ENCODE measurements at regions not wholly inside any gene's neighbourhood (a gene's known extent, or its start where the extent isn't known, plus 50 kb on each side); places are given as distances from the start of the nearest gene placed in this dataset.
"Not testable (repeated sequence)": the region's sequence is repeated elsewhere in the genome, so short reads cannot be mapped to it uniquely, and the experiment has no call there.

DNA sequence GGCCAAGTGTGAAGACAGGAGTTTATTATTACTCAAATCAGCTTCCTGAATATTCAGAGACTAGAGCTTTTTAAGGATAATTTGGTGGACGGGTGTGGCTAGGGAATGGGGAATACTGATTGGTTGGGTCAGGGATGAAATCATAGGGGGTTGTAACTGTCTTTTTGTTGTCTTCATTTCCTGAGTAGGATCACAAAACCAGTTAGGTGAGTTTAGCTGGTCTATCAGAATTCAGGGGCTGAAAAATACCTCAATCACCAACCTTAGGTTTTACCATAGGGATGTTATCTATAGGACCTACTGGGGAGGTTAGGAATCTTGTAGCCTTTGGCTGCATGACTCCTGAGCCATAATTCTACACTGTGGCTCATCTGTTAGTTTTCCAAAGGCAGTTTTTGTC, 235.8 kb downstream of the YTHDC2 start:
- POLR2A ChIA-PET (ENCODE audit: unreplicated experiment) = no interaction called here

GRCh38 chr5:113753182-113753581, 239.7 kb downstream of the YTHDC2 start:
- H2BK15ac ChIP-seq (ENCODE audit: low read depth, low read length); H4K8ac ChIP-seq (ENCODE audit: low read depth in 2 of 2, low read length in 2 of 2); CTCF ChIA-PET; dilution Hi-C loops (cut with HindIII; ENCODE audit: low sequenced_read_pairs, unreplicated experiment); H3K18ac ChIP-seq (ENCODE audit: low read depth, low read length); BruUV-seq (replicated peaks); H3K56ac ChIP-seq (ENCODE audit: extremely low read depth, insufficient read depth, low read length); H4K91ac ChIP-seq (ENCODE audit: insufficient read depth, low read depth, low read length); H3K27ac ChIP-seq (ENCODE audit: insufficient read depth, low read length); in situ Hi-C loops (cut with MboI; ENCODE audit: low sequenced_read_pairs); H4K5ac ChIP-seq (ENCODE audit: low read depth, low read length); H2AK5ac ChIP-seq (ENCODE audit: low read depth, low read length); H3K4me3 ChIP-seq (ENCODE audit: insufficient read depth, low read depth, low read length); intact Hi-C loops (cut with micrococcal nuclease); H3K23ac ChIP-seq (ENCODE audit: low read depth, low read length); H2BK120ac ChIP-seq (ENCODE audit: low read depth, low read length); ATAC-seq (ENCODE audit: low read depth); H3K4me1 ChIP-seq (ENCODE audit: control insufficient read depth, insufficient read depth, low read length); H2AK9ac ChIP-seq (replicated peaks; ENCODE audit: low read depth, low read length, poor library complexity); H3K9ac ChIP-seq (ENCODE audit: low read depth, low read length); H4K20me1 ChIP-seq (ENCODE audit: insufficient read depth, low read length); H3K9me1 ChIP-seq (ENCODE audit: insufficient read depth, low read length); H3K9me3 ChIP-seq (ENCODE audit: control insufficient read depth, insufficient read depth, low read length); H3K4ac ChIP-seq (ENCODE audit: low read depth, low read length); H3K14ac ChIP-seq (replicated peaks; ENCODE audit: low read depth, low read length); POLR2A ChIA-PET (ENCODE audit: unreplicated experiment); H2BK5ac ChIP-seq (ENCODE audit: low read depth, low read length, poor library complexity, severe bottlenecking); H3K36me3 ChIP-seq (ENCODE audit: control insufficient read depth, insufficient read depth, low read length); H2BK20ac ChIP-seq (ENCODE audit: low read depth, low read length); H2AFZ ChIP-seq (replicated peaks; ENCODE audit: low read length, poor library complexity); H3K4me2 ChIP-seq (ENCODE audit: low read depth, low read length); DNase-seq; H3K79me1 ChIP-seq (ENCODE audit: low read depth in 1 of 2, low read length in 2 of 2); H3K27me3 ChIP-seq (ENCODE audit: control insufficient read depth, insufficient read depth, low read length): not testable (repeated sequence)
- 66% methylated on average over 5 of the region's 20 CpGs; no CpG with 5 or more reads in 1 of the 2 experiments for WGBS, 2 experiments (ENCODE audit: extremely low coverage in 2 of 2, insufficient read length in 1 of 2)

More for the DNA sequence above, 235.8 kb downstream of the YTHDC2 start:
- no peak overlapping the region for H3K23ac ChIP-seq (ENCODE audit: low read depth, low read length)
- H3K14ac ChIP-seq (replicated peaks; ENCODE audit: low read depth, low read length) = no peak overlapping the region
- H3K4me3 ChIP-seq (ENCODE audit: insufficient read depth, low read depth, low read length) = no peak overlapping the region
- WGBS, 2 experiments (ENCODE audit: extremely low coverage in 2 of 2, insufficient read length in 1 of 2) = no CpG with 5 or more reads among the region's 1 CpG
- no peak overlapping the region for H3K18ac ChIP-seq (ENCODE audit: low read depth, low read length)
- no peaks in the 10 kb centered on the region for H4K20me1 ChIP-seq (ENCODE audit: insufficient read depth, low read length)
- dilution Hi-C loops (cut with HindIII; ENCODE audit: low sequenced_read_pairs, unreplicated experiment) = no loop called here
- H2AK9ac ChIP-seq (replicated peaks; ENCODE audit: low read depth, low read length, poor library complexity) = no peak overlapping the region
- H3K27ac ChIP-seq (ENCODE audit: insufficient read depth, low read length) = no peak overlapping the region
- TF ChIP-seq MAZ (IDR thresholded peaks at IDR 0.05; ENCODE audit: borderline replicate concordance, low read depth, low read length) (no peak), BHLHE40 (IDR thresholded peaks at IDR 0.05; ENCODE audit: low read depth, low read length) (no peak), ELK1 (IDR thresholded peaks at IDR 0.05; ENCODE audit: borderline replicate concordance, low read depth, low read length) (no peak)
- H2BK20ac ChIP-seq (ENCODE audit: low read depth, low read length) = no peak overlapping the region
- H2AFZ ChIP-seq (replicated peaks; ENCODE audit: low read length, poor library complexity) = no peak overlapping the region
- no peaks in the 10 kb centered on the region for H3K27me3 ChIP-seq (ENCODE audit: control insufficient read depth, insufficient read depth, low read length)
- CTCF ChIA-PET = no interaction called here
- no peaks in the 10 kb centered on the region for H3K79me1 ChIP-seq (ENCODE audit: low read depth in 1 of 2, low read length in 2 of 2)
- no peak overlapping the region for H3K4ac ChIP-seq (ENCODE audit: low read depth, low read length)
- H3K9ac ChIP-seq (ENCODE audit: low read depth, low read length) = no peak overlapping the region
- no peak overlapping the region for H2BK5ac ChIP-seq (ENCODE audit: low read depth, low read length, poor library complexity, severe bottlenecking)
- intact Hi-C loops (cut with micrococcal nuclease) = no loop called here
- no peak overlapping the region for H3K56ac ChIP-seq (ENCODE audit: extremely low read depth, insufficient read depth, low read length)
- no peak overlapping the region for H2AK5ac ChIP-seq (ENCODE audit: low read depth, low read length)
- no peaks in the 10 kb centered on the region for H3K4me1 ChIP-seq (ENCODE audit: control insufficient read depth, insufficient read depth, low read length)
- no peak overlapping the region for H4K8ac ChIP-seq (ENCODE audit: low read depth in 2 of 2, low read length in 2 of 2)
- no peak for ATAC-seq (ENCODE audit: low read depth)
- no peaks in the 10 kb centered on the region for H3K9me3 ChIP-seq (ENCODE audit: control insufficient read depth, insufficient read depth, low read length)
- no peaks in the 10 kb centered on the region for H3K9me1 ChIP-seq (ENCODE audit: insufficient read depth, low read length)
- in situ Hi-C loops (cut with MboI; ENCODE audit: low sequenced_read_pairs) = no loop called here
- DNase-seq = no peak
- no peak overlapping the region for H4K91ac ChIP-seq (ENCODE audit: insufficient read depth, low read depth, low read length)
- H3K36me3 ChIP-seq (ENCODE audit: control insufficient read depth, insufficient read depth, low read length) = no peaks in the 10 kb centered on the region
- no TSS peak for BruUV-seq (replicated peaks)
- no peak overlapping the region for H2BK15ac ChIP-seq (ENCODE audit: low read depth, low read length)
- H2BK120ac ChIP-seq (ENCODE audit: low read depth, low read length) = no peak overlapping the region
- no peak overlapping the region for H4K5ac ChIP-seq (ENCODE audit: low read depth, low read length)
- no peak overlapping the region for H3K4me2 ChIP-seq (ENCODE audit: low read depth, low read length)
